LoVo (cell line): ENCODE measurements at regions not wholly inside any gene's neighbourhood (a gene's known extent, or its start where the extent isn't known, plus 50 kb on each side); places are given as distances from the start of the nearest gene placed in this dataset.

Source experiments
- DNase-seq: peaks from one replicate; pipeline ENCODE4 v3.0.0-alpha.2; 2016; ENCODE audit warnings: low spot score

GRCh38 chr2:155384555-155385123, 686.1 kb downstream of the KCNJ3 start:
- DNase-seq: no peak

GRCh38 chr2:155382776-155383175, 684.3 kb downstream of the KCNJ3 start:
- no peak for DNase-seq

DNA sequence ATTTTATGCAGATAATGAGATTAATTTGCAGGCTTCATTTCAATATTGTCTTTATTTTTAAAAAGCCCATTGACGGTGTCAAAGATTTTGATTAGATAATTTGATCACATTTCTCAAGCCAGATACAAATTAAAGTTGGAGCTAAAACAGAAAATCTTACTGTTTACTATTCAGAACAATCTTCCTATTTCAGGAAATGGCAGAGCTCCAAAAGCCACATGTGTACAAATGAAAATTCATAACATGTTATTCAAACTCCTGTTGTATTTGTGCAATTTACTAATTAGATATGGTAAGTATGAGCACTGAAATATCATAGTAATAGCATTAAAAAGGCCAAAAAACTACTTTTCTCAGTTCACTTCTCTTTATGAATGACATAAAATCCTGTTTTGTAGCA, 682.9 kb downstream of the KCNJ3 start:
- no peak for DNase-seq

GRCh38 chr2:155379494-155379893, 681.0 kb downstream of the KCNJ3 start:
- DNase-seq: no peak

- DNase-seq: no peak
These were observed 679.5 kb downstream of the KCNJ3 start for GRCh38 chr2:155377931-155378444.

GRCh38 chr2:155377266-155377680, 678.8 kb downstream of the KCNJ3 start:
- DNase-seq: peak; percentile 34

GRCh38 chr2:155372969-155373368, 674.5 kb downstream of the KCNJ3 start:
- DNase-seq: peak; percentile 11

- peak; percentile 18 for DNase-seq
These were observed 670.4 kb downstream of the KCNJ3 start for GRCh38 chr2:155368934-155369333.

DNA sequence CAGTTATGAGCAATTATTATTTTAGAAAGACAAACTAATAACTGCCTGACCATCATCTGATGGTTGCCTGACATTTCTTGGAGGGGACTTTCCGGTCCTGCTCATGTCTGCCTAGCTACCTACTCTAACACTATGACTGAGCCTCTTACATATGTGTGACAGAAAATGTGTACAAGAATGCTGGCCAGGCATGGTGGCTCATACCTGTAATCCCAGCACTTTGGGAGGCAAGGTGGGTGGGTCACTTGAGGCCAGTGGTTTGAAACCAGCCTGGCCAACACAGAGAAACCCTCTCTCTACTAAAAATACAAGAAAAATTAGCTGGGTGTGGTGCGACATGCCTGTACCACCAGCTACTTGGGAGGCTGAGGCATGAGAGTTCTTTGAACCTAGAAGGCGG, 666.3 kb downstream of the KCNJ3 start:
- no peak for DNase-seq

DNA sequence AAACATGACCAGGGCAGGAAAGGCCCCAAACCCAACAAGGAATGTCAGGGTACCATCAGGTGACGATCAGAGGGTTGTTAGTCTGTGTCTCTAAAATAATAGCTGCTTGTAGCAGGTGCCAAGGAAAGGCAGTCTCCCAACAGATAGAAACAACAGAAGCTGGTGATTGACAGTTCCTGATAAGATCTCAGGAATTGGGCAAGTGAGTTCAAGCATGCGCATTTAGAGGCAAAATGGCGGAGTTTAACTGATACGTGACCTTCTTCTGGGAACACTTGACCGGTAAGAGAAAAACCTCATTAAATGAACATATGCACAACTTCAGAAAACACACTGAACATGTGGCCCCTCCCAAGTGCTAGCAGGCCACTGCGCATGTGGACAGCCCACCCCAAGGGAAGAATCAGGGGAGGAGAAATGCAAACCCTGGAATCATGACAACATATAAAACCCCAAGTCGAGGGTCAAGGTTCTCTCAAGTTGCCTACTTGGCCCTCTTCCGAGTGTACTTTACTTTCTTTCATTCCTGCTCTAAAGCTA, 664.9 kb downstream of the KCNJ3 start:
- no peak for DNase-seq

GRCh38 chr2:155357172-155357571, 658.7 kb downstream of the KCNJ3 start:
- DNase-seq: no peak

GRCh38 chr2:155356250-155356649, 657.8 kb downstream of the KCNJ3 start:
- DNase-seq: no peak

DNA sequence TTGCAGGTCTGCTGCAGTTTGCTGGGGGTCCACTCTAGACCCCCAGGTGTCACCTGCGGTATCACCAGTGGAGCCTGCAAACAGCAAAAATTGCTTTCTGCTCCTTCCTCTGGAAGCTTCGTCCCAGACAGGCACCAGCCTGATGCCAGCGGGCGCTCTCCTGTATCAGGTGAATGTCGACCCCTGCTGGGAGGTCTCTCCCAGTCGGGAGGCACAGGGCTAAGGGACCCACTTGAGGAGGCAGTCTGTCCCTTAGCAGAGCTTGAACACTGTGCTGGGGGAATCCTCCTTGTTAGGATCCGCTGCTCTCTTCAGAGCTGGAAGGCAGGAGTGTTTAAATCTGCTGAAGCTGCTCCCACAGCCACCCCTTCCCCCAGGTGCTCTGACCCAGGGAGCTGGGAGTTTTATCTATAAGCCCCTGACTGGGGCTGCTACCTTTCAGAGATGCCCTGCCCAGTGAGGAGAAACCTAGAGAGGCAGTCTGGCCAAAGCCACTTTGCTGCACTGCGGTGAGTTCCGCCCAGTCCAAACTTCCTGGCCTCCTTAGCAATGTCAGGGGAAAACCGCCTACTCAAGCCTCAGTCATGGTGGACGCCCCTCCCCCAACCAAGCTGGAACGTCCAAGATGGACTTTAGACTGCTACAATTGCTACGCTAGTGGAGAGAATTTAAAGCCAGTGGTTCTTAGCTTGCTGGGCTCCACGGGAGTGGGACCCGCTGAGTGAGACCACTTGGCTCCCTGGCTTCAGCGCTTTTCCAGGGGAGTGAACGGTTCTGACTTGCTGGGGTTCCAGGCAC, 652.5 kb downstream of the KCNJ3 start:
- DNase-seq: no peak

DNA sequence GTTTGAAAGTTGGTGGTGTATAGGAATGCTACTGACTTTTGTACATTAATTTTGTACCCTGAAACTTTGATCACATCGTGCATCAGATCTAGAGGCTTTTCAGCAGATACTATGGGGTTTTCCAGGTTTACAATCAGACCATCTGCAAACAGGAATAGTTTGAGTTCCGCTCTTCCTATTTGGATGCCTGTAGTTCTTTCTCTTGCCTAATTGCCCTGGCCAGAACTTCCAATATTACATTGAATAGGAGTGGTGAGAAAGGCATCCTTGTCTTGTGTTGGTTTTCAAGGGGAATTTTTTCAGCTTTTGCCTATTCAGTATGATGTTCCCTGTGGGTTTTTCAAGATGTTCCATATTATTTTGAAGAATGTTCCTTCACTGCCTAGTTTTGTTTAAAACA, 633.5 kb downstream of the KCNJ3 start:
- no peak for DNase-seq

GRCh38 chr2:155320236-155320635, 621.7 kb downstream of the KCNJ3 start:
- DNase-seq: no peak

DNA sequence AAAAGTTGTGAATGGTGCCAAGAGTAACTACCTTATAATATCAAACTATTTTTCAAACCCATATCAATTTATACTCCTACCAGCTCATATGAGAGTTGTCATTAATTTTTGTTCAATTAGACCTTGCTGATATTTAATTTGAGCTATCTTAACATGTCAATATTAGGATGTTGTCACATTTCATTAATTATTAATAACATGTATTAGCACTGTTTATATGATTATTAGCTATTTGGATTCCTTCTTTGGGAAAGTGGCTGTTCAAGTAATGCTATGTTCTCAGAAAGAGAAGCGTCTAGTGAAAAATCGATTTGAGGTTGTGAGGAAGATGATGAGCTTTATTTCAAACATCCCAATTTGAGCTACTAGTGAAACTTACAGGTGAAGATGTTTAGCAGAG, 620.2 kb downstream of the KCNJ3 start:
- DNase-seq: no peak

- no peak for DNase-seq
These were observed 617.3 kb downstream of the KCNJ3 start for GRCh38 chr2:155315768-155316167.

- DNase-seq: peak; percentile 29
These were observed 612.1 kb downstream of the KCNJ3 start for GRCh38 chr2:155310589-155310988.

- DNase-seq: no peak
These were observed 611.0 kb downstream of the KCNJ3 start for GRCh38 chr2:155309483-155309882.

- DNase-seq: no peak
These were observed 610.0 kb downstream of the KCNJ3 start for GRCh38 chr2:155308367-155309009.

GRCh38 chr2:155301221-155301620, 602.7 kb downstream of the KCNJ3 start:
- no peak for DNase-seq

DNA sequence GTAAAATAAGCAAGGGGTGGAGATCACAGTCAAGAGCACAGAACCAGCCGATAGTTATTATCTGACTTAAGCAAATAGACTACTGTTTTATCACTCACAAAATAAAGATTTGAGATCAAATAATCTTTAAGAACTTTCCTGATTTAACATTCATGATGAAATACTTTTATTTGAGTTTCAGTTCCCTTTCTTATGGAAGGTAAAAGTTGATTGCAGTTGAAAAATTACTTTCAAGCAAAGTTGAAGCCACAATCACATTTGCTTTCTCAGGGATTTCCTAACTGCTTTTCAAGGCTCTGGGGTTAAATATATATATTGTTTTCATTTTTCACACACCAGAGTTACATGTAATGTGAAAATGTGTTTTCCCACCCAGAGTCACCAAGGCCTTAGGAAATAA, 599.5 kb downstream of the KCNJ3 start:
- no peak for DNase-seq

GRCh38 chr2:155294358-155294757, 595.9 kb downstream of the KCNJ3 start:
- no peak for DNase-seq
